IPS-NIHi7 (cell line): ENCODE measurements at regions not wholly inside any gene's neighbourhood (a gene's known extent, or its start where the extent isn't known, plus 50 kb on each side); places are given as distances from the start of the nearest gene placed in this dataset.
"Not testable (repeated sequence)": the region's sequence is repeated elsewhere in the genome, so short reads cannot be mapped to it uniquely, and the experiment has no call there.

ENCODE experiments used
- DNase-seq: peaks from one replicate; pipeline ENCODE4 v3.0.0; 2012; ENCODE audit warnings: mixed read lengths; ENCODE audit errors: extremely low spot score

GRCh38 chr6:92719773-92720172, 699.6 kb downstream of the EPHA7 start:
- no peak for DNase-seq

- no peak for DNase-seq
Observed at GRCh38 chr6:92716638-92717037, 702.7 kb downstream of the EPHA7 start.

- DNase-seq = no peak
Observed at GRCh38 chr6:92715991-92716390, 703.4 kb downstream of the EPHA7 start.

GRCh38 chr6:92714346-92714745, 705.0 kb downstream of the EPHA7 start:
- DNase-seq = no peak

GRCh38 chr6:92710048-92710447, 709.3 kb downstream of the EPHA7 start:
- no peak for DNase-seq

GRCh38 chr6:92708945-92709344, 710.4 kb downstream of the EPHA7 start:
- DNase-seq = no peak

- no peak for DNase-seq
Observed at GRCh38 chr6:92708270-92708669, 711.1 kb downstream of the EPHA7 start.

GRCh38 chr6:92706976-92707375, 712.4 kb downstream of the EPHA7 start:
- no peak for DNase-seq

GRCh38 chr6:92701425-92702096, 717.8 kb downstream of the EPHA7 start:
- DNase-seq = no peak

GRCh38 chr6:92700411-92700810, 718.9 kb downstream of the EPHA7 start:
- DNase-seq = no peak

- no peak for DNase-seq
Observed at GRCh38 chr6:92690997-92691599, 728.3 kb downstream of the EPHA7 start.

- DNase-seq = no peak
Observed at GRCh38 chr6:92688342-92688741, 731.0 kb downstream of the EPHA7 start.

GRCh38 chr6:92687278-92687677, 732.1 kb downstream of the EPHA7 start:
- no peak for DNase-seq

GRCh38 chr6:92684386-92684785, 735.0 kb downstream of the EPHA7 start:
- DNase-seq = no peak

- DNase-seq = no peak
Observed at GRCh38 chr6:92683748-92684147, 735.6 kb downstream of the EPHA7 start.

GRCh38 chr6:92682516-92683398, 736.6 kb downstream of the EPHA7 start:
- no peak for DNase-seq

- no peak for DNase-seq
Observed at GRCh38 chr6:92681401-92681800, 738.0 kb downstream of the EPHA7 start.

- DNase-seq = not testable (repeated sequence)
Observed at GRCh38 chr6:92671462-92671861, 747.9 kb downstream of the EPHA7 start.

GRCh38 chr6:92667843-92668242, 751.5 kb downstream of the EPHA7 start:
- DNase-seq = no peak

GRCh38 chr6:92648364-92649086, 770.8 kb downstream of the EPHA7 start:
- no peak for DNase-seq

- DNase-seq = no peak
Observed at GRCh38 chr6:92647630-92648029, 771.7 kb downstream of the EPHA7 start.
